ENCODE measurements at regions not wholly inside any gene's neighbourhood (a gene's known extent, or its start where the extent isn't known, plus 50 kb on each side); places are given as distances from the start of the nearest gene placed in this dataset.

- DNase-seq, result no peak
Observed at GRCh38 chr3:25114532-25114931, 313.5 kb upstream of the RARB start.

DNA sequence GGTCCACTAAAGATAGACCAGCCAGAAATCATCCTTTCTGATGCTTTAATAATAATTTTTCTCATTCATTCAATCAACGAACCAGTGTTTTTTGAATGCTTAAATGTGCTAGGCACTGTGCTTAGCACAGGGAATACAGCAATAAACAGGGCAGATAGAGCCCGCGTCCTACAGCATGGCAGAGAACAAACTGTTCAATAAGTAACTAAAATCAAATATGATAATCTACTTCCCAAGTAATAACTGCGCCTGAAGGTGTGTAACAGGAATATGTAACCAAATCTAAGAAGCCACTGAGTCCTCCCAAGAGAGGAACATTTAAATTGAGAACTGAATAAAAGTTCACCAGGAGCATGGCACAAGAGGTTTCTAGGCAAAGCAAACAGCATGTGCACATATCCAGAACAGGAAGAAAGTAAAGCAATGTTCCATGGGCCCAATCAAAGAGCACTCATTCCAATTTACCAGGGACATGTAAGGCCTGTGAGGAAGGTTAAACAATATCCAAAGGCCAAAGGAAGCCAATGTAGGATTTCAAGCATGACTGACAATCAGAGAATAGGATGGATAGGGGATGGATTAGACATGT is 311.0 kb upstream of the RARB start:
- no peak for DNase-seq

- no peak for DNase-seq
Observed at GRCh38 chr3:25119682-25120081, 308.4 kb upstream of the RARB start.

GRCh38 chr3:25120665-25121064 is 307.4 kb upstream of the RARB start:
- DNase-seq, result no peak

DNA sequence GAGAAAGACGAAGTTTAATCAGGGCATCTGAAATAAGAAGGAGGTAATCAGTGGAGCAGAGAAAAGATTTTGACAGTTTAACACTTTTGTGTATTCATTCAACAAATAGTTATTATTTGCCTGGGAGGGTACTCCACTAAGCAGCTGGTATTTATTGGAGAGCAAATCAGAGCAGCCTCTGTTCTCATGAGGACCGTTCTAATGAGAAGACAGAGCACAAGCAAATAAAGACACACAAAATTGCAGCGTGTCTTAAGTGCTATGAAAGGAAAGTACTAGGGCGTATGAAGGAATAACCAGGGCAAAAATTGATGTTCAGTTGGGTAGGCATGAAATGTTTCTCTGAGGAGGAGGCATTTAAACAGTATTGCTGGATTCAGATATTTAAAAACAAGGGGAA is 302.9 kb upstream of the RARB start:
- no peak for DNase-seq

DNA sequence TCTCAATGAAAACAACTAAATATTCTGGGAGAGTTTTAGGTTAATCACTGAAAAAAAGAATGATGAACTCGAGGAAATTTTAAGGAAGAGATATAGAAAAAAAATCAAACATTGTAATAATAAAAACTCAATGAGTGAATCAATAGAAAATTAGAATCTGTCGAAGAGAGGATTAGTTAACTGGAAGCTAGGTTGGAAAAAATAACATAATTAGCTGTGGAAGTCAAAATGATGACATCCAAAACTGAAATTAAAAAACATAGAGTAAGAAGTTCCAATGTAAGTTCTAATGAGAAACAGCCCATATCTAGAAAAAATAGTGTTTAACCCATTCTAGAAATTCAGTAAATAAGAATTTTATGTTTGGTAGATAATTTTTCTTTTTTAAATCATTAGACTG is 299.3 kb upstream of the RARB start:
- no peak for DNase-seq

DNA sequence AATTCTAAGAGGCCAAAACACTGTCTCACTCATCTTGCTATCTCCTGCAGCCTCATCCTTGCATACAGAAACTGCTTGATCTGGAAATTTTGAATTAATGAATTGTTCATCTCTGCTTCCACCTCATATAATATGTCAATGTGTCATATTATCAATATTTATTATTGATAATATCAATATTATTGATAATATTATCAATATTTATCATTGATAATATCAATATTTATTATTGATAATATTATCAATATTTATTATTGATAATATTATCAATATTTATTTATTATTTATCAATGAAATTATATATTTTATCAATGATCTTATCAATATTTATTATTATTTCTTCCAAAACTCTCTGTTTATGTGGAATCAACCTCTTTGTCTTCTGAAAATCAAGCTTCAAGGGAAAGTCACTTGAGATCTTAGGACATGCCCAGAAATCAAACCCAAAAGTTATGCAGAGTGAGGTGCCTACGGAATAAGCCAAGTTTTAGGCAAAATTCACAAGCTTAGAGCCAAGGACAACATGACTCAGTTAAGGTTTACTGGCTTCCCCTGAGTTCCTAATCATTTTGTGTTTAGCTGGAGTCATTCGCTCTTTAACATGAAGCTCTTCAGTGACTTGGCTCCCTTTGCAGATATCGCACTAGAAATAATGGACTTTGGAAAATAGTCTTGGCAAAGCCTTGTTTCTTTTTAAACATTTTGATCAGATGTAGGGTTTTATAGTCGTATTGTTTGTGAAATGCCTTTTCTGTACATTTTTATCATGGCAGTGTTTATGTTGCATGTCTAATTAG is 297.1 kb upstream of the RARB start:
- DNase-seq, result no peak

DNA sequence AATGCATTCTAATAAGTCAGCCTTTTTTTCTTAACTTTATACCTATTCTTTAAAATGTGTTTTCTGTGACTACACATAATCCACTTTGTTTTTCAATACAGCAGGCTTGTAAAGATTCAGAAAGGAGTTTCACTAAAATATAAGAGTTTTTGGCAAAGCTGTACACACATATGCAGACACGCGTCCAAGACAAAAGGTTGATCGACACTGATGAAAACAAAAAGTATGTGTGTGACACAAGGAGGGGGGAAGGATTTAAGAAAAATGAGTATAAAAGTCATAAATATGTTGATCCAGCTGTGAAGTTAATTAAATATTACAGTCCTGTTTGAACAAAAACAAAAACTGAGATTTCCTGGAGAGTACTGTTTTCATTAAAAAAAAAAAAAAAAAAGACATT is 294.5 kb upstream of the RARB start:
- no peak for DNase-seq

DNA sequence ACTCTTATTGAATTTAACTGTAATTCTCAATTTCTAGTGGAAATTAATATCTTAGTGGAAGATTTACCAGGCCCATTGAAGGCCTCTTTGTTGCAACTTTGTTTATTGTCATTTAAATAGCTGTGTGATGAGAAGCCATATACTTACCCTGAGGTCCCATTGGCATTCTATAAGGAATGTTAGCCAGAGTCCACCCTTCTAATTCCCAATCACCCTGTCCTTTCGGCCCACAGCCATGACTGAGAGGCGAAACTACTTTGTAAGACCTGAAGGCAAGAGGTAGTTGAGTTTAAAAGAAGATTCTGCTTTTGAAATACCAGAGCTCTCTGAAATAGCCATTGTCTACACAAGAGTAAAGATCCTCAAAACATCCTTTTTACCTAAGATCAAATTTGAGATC is 290.5 kb upstream of the RARB start:
- no peak for DNase-seq

- DNase-seq, result no peak
Observed at GRCh38 chr3:25139267-25139666, 288.8 kb upstream of the RARB start.

DNA sequence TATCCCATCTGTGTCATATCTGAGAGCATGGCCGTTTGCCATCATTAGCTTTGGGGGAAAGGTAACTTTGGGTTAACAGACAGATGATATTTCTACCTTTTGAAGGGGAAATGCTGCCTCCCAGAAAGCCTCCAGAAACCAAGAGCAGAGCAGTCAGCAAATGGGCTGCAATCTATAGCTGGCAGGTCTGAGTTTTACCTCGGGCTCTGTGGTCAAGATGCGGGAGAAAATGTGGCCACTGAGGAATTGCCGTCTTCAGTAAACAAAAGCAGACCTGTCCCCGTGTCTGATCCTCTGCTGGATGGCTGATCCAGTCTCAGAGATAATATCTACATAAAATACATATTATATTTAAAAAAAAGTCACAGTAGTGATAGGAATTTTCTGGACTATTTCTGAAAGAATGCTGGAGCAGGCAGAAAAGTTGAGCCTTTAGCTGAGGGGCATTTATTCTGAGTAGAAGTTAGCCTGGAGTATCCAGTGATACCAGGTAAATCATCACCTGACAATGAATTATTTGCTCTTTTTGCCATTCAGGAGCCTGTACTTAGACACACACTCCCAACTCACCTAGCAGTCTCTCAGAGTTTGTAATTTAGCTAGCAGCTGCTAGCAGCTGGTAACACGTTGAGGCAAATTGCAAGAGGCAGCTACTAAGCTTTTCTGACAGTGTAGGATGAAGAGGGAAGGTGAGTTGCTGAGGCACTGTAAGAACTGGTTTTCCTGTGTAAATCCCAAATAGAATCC is 285.3 kb upstream of the RARB start:
- DNase-seq, result no peak

- DNase-seq, result no peak
Observed at GRCh38 chr3:25143356-25144025, 284.6 kb upstream of the RARB start.

- no peak for DNase-seq
Observed at GRCh38 chr3:25144430-25144829, 283.6 kb upstream of the RARB start.

DNA sequence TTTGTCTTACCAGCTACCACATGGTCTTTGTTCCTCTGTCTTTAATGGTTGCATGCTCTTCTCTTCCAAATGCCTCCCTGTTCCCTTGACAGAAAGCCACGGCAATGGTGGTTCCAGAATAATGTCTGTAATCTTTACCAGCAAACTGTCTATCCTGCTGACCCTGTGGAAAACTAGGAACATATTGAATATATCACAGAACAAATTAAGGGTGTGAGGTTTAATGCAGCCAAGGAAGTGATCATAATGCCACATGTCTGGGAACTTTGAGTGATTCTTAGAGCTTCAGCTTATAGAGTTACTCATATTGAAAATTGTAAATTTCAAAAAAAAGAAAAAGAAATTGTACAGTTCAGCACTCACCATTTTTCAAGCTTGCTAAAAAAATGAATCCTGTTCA is 282.9 kb upstream of the RARB start:
- DNase-seq, result no peak

DNA sequence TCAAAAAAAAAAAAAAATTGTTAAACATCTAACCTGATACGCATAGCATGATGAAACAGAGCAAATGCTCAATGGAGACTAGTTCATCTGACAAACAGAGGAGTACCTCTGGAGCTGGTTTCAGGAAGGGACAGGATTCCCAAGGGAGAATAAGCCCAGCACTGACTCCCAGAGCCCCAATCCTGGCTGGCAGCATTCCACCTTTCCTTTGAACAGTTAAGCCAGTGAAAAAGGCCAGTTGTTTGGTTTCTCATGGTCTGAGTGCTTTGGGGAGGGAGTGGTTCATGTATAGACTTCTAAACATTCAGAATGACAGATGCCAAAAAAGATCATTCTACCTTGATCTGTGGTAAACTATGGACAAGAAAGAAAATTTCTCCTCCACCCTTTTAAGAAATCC is 277.9 kb upstream of the RARB start:
- DNase-seq, result no peak

DNA sequence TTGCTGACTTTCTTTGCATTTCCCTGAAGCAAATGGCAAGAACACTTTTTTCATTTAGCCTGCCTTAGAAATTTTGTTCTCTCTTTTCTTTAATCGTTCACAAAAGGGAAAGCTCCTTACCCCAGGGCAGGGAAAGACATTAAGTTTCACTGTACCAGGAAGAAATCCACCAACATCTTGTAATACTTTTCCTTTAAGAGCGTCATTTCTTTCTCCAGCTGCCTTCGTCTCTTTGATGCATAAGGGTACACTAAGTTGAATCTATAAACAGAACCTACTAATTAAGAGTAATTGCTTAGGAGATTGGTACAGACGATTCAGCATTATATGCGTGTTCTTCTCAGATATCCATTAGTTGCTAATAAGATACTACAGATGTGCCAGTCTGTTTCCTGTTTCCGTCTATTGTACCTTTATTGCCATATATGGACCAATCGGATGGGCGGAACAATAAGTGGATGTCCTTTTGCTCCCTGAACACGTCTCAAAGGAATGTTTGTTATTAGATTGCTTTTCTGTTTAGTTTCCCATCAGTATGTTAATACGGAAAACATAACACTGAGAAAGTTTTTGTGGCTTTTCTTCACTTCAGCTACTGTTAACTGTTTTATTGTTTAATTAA is 276.7 kb upstream of the RARB start:
- DNase-seq, result no peak

DNA sequence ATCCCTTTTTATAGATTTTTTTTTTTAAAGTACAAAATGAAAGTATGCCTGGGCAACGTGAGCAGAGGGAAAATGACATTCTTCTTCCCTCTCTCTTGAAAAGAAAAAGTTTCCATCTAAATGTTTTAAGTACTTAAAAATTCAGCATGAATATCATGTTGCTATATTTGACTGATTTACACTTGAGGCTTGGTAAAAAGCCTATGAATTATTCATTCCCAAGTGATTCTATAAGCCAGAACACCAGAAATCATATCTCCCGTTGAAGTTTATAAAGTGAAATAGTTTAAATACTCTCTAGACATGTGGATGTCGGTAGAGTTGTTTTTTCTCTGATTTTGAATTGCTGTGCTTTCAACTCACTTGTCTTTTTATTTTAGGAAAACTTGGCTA is 276.2 kb upstream of the RARB start:
- no peak for DNase-seq

DNA sequence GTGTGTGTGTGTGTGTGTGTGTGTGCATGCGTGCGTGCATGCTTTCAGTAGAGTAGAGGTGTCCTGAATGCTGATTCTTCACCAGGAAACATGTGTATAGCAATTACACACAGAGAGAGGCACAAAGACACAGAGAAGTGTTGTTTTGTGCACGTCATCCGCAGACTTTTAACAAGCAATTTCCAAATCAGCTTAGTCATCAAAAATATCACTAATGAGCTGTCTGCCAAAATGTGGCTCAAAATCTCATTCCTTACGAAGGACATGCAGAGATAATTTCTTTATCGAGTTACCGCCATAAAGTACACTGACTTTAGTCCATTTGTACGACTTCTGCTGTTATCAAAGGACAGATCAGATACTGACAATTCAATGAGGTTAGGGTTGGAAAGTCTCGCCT is 274.9 kb upstream of the RARB start:
- no peak for DNase-seq

- DNase-seq, result no peak
Observed at GRCh38 chr3:25153561-25153960, 274.5 kb upstream of the RARB start.

DNA sequence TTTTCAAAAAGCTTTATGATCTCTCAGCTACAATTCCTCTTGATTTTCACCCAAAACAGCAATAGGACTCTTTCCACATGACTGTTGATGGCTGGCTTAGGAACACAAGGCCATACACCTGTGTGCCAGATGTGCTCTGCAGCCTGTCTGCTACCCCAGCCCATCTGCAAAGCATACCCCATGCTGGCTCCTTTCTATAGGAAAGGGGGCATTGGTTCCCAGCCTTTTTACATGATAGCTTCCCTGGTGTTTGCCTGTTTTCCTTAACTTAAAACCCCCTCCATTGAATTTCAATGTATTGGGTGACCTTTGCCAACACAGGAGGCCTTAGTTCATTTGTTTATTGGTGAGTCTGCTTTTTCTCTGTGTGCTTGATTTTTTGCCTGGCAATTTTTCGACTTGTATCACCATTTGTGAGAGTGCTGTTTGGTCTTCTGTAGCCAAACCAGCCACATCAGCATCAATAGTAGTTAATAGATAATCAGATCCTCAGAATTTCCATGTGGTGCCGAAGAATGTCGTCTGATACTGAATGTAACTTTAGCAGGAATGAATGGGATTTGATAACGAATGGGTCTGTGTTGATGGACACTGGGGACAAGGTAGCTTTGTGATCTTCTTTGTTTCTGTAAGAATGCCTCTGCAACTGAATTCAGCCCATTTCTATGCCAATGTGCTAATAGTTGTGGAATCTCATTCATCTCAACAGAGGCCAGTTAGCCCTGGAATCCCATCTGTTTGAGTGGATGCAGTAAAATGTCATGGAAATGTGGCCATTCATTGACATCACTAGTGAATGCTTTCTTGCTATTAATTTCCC is 272.2 kb upstream of the RARB start:
- no peak for DNase-seq

- no peak for DNase-seq
Observed at GRCh38 chr3:25156626-25157025, 271.4 kb upstream of the RARB start.

GRCh38 chr3:25165306-25165705 is 262.8 kb upstream of the RARB start:
- DNase-seq, result no peak
